ENCODE measurements at regions not wholly inside any gene's neighbourhood (a gene's known extent, or its start where the extent isn't known, plus 50 kb on each side); places are given as distances from the start of the nearest gene placed in this dataset.

DNA sequence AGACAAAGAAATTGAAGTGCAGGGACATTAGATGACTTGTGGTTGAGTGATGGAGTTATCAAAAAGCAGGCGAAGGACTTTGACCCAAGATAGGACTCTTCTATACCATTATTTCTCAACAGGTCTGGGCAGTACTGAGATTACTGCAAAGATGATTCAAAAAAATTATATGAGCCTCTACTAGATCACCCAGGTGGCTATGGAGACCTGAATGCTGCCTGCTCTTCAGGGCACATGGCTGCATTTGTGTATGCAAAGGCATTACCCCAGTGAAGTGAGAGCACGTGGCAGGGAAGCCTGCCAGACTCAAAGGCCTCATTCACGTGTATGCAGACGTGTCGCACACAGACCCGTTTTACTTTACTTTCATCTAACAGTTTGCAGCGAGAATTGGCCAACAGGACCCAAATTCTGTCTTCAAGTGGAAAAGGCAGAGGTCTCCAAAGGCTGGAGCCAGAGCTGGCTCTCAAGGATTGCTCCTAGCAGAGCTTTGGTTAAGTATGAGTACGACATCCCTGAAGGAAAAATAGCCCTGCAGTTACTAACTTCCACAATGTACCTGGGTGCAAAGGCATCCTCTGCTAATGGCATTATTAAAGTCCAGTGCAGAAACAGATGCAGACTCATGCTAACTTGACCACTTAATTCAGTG is 113.8 kb upstream of the ARMC2 start:
- Mint-ChIP-seq H3K4me3 (ENCODE audit: unreplicated experiment) (no peak overlapping the region), H3K9me3 (ENCODE audit: unreplicated experiment) (no peaks in the 10 kb centered on the region)

GRCh38 chr6:108735310-108736001 is 112.8 kb upstream of the ARMC2 start:
- TF ChIP-seq, protein P1, sequence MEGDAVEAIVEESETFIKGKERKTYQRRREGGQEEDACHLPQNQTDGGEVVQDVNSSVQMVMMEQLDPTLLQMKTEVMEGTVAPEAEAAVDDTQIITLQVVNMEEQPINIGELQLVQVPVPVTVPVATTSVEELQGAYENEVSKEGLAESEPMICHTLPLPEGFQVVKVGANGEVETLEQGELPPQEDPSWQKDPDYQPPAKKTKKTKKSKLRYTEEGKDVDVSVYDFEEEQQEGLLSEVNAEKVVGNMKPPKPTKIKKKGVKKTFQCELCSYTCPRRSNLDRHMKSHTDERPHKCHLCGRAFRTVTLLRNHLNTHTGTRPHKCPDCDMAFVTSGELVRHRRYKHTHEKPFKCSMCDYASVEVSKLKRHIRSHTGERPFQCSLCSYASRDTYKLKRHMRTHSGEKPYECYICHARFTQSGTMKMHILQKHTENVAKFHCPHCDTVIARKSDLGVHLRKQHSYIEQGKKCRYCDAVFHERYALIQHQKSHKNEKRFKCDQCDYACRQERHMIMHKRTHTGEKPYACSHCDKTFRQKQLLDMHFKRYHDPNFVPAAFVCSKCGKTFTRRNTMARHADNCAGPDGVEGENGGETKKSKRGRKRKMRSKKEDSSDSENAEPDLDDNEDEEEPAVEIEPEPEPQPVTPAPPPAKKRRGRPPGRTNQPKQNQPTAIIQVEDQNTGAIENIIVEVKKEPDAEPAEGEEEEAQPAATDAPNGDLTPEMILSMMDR (IDR thresholded peaks at IDR 0.05; ENCODE audit: unreplicated experiment), result no peak
- peaks cover 2% of the 10 kb centered on the region for H3K27me3 Mint-ChIP-seq (ENCODE audit: unreplicated experiment)
- no peaks in the 10 kb centered on the region for H3K36me3 Mint-ChIP-seq (ENCODE audit: low read depth, unreplicated experiment)
- DNase-seq (ENCODE audit: low spot score), result no peak
- no peaks in the 10 kb centered on the region for H3K9me3 Mint-ChIP-seq (ENCODE audit: unreplicated experiment)
- H3K27ac Mint-ChIP-seq (ENCODE audit: unreplicated experiment), result no peak overlapping the region
- H3K4me3 Mint-ChIP-seq (ENCODE audit: unreplicated experiment), result no peak overlapping the region
- peaks cover 15% of the 10 kb centered on the region for H3K4me1 Mint-ChIP-seq (ENCODE audit: unreplicated experiment)

More for the DNA sequence above, 113.8 kb upstream of the ARMC2 start:
- TF ChIP-seq, protein P1 (IDR thresholded peaks at IDR 0.05; ENCODE audit: unreplicated experiment), result no peak
- H3K4me1 Mint-ChIP-seq (ENCODE audit: unreplicated experiment), result peaks cover 15% of the 10 kb centered on the region
- H3K36me3 Mint-ChIP-seq (ENCODE audit: low read depth, unreplicated experiment), result no peaks in the 10 kb centered on the region
- H3K27ac Mint-ChIP-seq (ENCODE audit: unreplicated experiment), result no peak overlapping the region
- H3K27me3 Mint-ChIP-seq (ENCODE audit: unreplicated experiment), result no peaks in the 10 kb centered on the region
- DNase-seq (ENCODE audit: low spot score), result no peak

DNA sequence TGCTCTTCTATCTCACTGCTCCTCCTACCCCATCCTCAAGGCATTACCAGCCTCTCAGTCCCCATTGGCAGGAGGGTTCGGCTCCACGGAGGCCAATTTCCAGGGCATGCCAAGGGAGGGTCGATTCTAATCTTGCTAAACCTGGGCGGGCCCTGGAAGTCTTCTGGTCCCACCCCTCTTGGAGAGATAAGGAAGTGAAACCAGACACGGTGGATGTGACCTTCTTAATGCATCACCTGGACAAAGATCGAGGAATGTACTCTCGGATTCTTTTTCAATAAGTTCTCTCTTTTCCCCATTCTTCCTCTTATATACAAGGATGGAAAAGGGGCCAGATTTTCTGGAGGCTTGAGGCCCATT is 112.2 kb upstream of the ARMC2 start:
- TF ChIP-seq, protein P1 (IDR thresholded peaks at IDR 0.05; ENCODE audit: unreplicated experiment), result no peak
- H3K9me3 Mint-ChIP-seq (ENCODE audit: unreplicated experiment), result no peaks in the 10 kb centered on the region
- no peaks in the 10 kb centered on the region for H3K36me3 Mint-ChIP-seq (ENCODE audit: low read depth, unreplicated experiment)
- H3K4me1 Mint-ChIP-seq (ENCODE audit: unreplicated experiment), result peaks cover 12% of the 10 kb centered on the region
- H3K27me3 Mint-ChIP-seq (ENCODE audit: unreplicated experiment), result peaks cover 2% of the 10 kb centered on the region
- H3K27ac Mint-ChIP-seq (ENCODE audit: unreplicated experiment), result no peak overlapping the region
- H3K4me3 Mint-ChIP-seq (ENCODE audit: unreplicated experiment), result no peak overlapping the region
- no peak for DNase-seq (ENCODE audit: low spot score)

- H3K9me3 Mint-ChIP-seq (ENCODE audit: unreplicated experiment), result no peaks in the 10 kb centered on the region
- H3K27me3 Mint-ChIP-seq (ENCODE audit: unreplicated experiment), result peaks cover 2% of the 10 kb centered on the region
- no peak for DNase-seq (ENCODE audit: low spot score)
- H3K4me3 Mint-ChIP-seq (ENCODE audit: unreplicated experiment), result no peak overlapping the region
- no peaks in the 10 kb centered on the region for H3K36me3 Mint-ChIP-seq (ENCODE audit: low read depth, unreplicated experiment)
- TF ChIP-seq, protein P1 (IDR thresholded peaks at IDR 0.05; ENCODE audit: unreplicated experiment), result no peak
- H3K4me1 Mint-ChIP-seq (ENCODE audit: unreplicated experiment), result peaks cover 15% of the 10 kb centered on the region
- H3K27ac Mint-ChIP-seq (ENCODE audit: unreplicated experiment), result no peak overlapping the region
These were observed 111.4 kb upstream of the ARMC2 start for GRCh38 chr6:108736832-108737231.
